Activated naive CD8-positive, alpha-beta T cell treated with anti-CD3 and anti-CD28 coated beads for 36 hours (primary cell): ENCODE measurements at regions not wholly inside any gene's neighbourhood (a gene's known extent, or its start where the extent isn't known, plus 50 kb on each side); places are given as distances from the start of the nearest gene placed in this dataset.

Experiments
- DNase-seq: peaks from one replicate; pipeline ENCODE4 v3.0.0; 2021
- H3K27ac Mint-ChIP-seq: one replicate; pipeline ENCODE4 v1.8.0; 2022; ENCODE audit warnings: mild to moderate bottlenecking, moderate library complexity, mixed read lengths
- H3K27me3 Mint-ChIP-seq: one replicate; pipeline ENCODE4 v1.8.0; 2022; ENCODE audit warnings: mild to moderate bottlenecking, mixed read lengths
- H3K36me3 Mint-ChIP-seq: one replicate; pipeline ENCODE4 v1.8.0; 2021; ENCODE audit warnings: mild to moderate bottlenecking, mixed read lengths
- H3K4me1 Mint-ChIP-seq: one replicate; pipeline ENCODE4 v1.8.0; 2021; ENCODE audit warnings: mixed read lengths
- H3K4me3 Mint-ChIP-seq: one replicate; pipeline ENCODE4 v1.8.0; 2022; ENCODE audit warnings: mild to moderate bottlenecking, moderate library complexity, mixed read lengths
- H3K9me3 Mint-ChIP-seq: one replicate; pipeline ENCODE4 v1.8.0; 2022; ENCODE audit warnings: mixed read lengths

DNA sequence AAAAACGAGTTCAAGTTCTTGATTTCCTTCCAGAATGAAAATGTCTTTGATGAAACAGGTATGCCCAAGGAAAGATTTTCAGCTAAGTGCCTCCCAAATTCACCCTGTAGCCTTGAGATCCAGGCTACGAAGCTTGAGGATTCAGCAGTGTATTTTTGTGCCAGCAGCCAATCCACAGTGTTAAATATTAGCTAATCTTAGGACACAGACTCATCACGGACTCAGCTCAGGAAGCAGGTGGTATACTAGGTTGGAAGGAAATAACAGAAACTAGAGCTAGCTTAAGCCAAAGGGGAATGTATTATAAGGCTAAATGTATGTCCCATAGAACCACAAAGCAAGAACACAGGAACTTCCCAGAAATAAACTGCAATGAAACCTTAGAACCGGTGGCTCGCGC is 151.0 kb upstream of the PRSS1 start:
- Mint-ChIP-seq H3K4me3 (no peak overlapping the region), H3K27me3 (no peaks in the 10 kb centered on the region), H3K36me3 (no peaks in the 10 kb centered on the region)

DNA sequence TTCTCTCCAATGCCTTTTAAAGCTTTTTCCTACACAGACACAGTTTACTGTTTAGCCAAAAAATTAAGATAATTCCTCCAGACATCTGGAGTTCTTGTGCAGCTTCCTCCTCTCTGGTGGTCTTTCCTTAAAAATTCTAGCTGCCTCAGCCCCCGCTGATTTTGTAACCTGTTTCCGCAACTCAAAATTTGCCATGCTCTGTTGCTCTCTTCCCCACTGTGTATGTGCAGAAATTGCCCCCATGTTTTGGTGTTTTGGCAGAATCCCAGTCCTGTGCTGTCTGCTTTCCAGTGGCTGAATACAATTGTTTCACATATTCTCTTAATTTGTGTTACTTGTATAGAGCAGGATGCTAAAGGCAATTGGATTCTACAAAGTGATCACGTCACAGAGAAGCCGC is 151.7 kb upstream of the PRSS1 start:
- H3K4me1 Mint-ChIP-seq = no peaks in the 10 kb centered on the region
- no peak for DNase-seq
- H3K9me3 Mint-ChIP-seq = no peaks in the 10 kb centered on the region
- no peak overlapping the region for H3K4me3 Mint-ChIP-seq
- H3K27ac Mint-ChIP-seq = no peak overlapping the region
- no peaks in the 10 kb centered on the region for H3K36me3 Mint-ChIP-seq
- no peaks in the 10 kb centered on the region for H3K27me3 Mint-ChIP-seq

More for the DNA sequence above, 151.0 kb upstream of the PRSS1 start:
- H3K4me1 Mint-ChIP-seq = no peaks in the 10 kb centered on the region
- no peaks in the 10 kb centered on the region for H3K9me3 Mint-ChIP-seq
- no peak for DNase-seq
- no peak overlapping the region for H3K27ac Mint-ChIP-seq

DNA sequence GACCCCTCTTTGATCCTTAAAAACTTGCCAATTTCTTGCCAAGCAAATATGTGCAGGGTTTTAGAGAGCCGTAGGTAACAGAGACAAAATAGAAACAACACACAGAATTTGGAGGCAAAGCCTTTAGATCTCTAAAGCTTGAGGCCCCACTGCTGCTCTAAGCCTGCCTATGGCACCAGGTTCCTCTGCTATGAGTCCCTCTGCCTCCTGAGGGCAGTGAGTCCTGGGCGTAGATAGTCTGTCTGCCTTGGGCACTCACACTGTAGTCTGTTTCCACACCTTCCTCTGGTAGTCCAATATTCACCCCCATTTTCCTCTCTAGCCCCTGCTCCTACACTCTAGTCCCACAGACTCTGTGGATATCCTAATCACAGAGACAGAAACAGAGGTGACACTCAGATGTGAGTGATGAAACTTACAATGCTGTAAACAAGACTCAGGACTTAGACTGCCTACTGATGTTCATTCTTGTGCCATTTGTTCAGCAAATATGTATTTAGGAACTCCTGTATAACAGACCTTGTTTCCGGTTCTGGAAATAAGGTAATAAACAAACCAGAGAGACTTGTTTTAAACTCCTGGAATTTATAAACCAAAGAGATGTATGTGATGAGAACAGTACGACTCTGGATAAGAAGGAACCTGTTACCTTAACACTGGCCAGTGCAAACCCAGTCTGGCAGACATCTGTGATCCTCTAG is 153.3 kb upstream of the PRSS1 start:
- Mint-ChIP-seq H3K4me3 (no peak overlapping the region), H3K27me3 (no peaks in the 10 kb centered on the region), H3K9me3 (no peaks in the 10 kb centered on the region), H3K27ac (no peak overlapping the region), H3K4me1 (no peaks in the 10 kb centered on the region), H3K36me3 (no peaks in the 10 kb centered on the region)
- no peak for DNase-seq

DNA sequence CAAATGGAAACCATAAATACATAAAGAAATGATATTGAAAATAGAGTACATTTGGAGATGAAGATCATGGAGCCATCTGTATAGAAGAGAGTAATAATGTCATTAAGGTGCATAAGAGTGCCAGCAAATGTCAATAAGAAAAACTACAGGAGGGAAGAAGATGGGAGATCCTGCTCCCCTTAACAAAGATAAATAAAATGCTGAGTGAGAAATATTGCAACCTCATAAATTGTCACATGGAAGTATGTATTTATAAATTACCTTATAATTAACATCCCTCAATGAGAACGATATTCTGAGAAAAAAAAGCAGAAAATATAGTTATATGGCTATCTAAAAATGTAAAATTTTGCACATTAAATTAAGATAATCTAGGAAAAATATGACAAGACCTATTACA is 155.2 kb upstream of the PRSS1 start:
- Mint-ChIP-seq H3K4me3 (no peak overlapping the region), H3K4me1 (no peaks in the 10 kb centered on the region), H3K36me3 (no peaks in the 10 kb centered on the region), H3K27ac (no peak overlapping the region), H3K27me3 (no peaks in the 10 kb centered on the region), H3K9me3 (no peaks in the 10 kb centered on the region)
- no peak for DNase-seq

DNA sequence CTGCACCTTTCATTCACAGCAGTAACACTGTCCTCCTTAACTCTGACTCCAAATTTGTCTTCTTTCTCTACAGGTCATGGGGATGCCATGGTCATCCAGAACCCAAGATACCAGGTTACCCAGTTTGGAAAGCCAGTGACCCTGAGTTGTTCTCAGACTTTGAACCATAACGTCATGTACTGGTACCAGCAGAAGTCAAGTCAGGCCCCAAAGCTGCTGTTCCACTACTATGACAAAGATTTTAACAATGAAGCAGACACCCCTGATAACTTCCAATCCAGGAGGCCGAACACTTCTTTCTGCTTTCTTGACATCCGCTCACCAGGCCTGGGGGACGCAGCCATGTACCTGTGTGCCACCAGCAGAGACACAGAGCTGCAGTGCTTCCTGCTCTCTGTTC is 156.2 kb upstream of the PRSS1 start:
- Mint-ChIP-seq H3K36me3 (no peaks in the 10 kb centered on the region), H3K9me3 (no peaks in the 10 kb centered on the region), H3K27ac (no peak overlapping the region), H3K4me3 (peak overlapping the region; percentile 37), H3K27me3 (no peaks in the 10 kb centered on the region), H3K4me1 (no peaks in the 10 kb centered on the region)
- DNase-seq = no peak

DNA sequence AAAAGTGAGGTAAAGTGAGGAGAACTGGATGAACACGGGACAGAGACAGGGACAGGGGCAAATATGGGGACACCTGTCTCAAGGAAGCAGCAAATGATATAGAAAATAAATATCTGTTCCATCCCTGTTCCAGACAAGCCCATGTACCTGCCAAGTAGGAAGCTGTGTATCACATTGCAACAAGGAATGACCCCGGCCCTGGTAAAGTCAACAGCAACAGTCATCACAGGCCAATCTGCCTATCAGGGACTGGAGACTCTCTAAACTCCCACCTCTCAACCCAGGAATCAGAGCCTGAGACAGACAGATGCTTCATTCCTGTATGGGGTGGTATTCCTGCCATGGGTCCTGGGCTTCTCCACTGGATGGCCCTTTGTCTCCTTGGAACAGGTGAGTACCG is 156.6 kb upstream of the PRSS1 start:
- Mint-ChIP-seq H3K36me3 (no peaks in the 10 kb centered on the region), H3K4me3 (no peak overlapping the region), H3K27me3 (no peaks in the 10 kb centered on the region), H3K4me1 (peaks cover 2% of the 10 kb centered on the region), H3K9me3 (no peaks in the 10 kb centered on the region), H3K27ac (no peak overlapping the region)
- no peak for DNase-seq

DNA sequence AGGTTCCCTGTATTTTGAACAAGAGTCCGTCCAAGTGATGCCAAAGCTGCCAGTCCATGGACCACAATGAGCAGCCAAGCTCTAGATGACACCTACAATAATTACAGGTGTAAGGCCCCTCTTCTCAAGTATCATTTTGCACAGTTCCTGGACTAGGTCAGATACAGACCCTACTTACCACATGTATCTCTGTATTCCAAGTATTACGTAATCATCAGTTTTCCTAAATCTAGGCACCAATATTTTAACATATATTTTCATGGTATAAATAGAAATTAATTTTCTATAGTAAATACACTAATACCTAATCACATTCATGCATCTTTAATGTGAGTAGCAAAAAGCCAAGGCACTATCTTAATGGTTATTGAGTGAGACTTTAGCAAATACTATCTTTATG is 157.0 kb upstream of the PRSS1 start:
- Mint-ChIP-seq H3K4me3 (no peak overlapping the region), H3K36me3 (no peaks in the 10 kb centered on the region), H3K9me3 (no peaks in the 10 kb centered on the region), H3K4me1 (peaks cover 2% of the 10 kb centered on the region), H3K27ac (no peak overlapping the region), H3K27me3 (no peaks in the 10 kb centered on the region)
- DNase-seq = no peak

DNA sequence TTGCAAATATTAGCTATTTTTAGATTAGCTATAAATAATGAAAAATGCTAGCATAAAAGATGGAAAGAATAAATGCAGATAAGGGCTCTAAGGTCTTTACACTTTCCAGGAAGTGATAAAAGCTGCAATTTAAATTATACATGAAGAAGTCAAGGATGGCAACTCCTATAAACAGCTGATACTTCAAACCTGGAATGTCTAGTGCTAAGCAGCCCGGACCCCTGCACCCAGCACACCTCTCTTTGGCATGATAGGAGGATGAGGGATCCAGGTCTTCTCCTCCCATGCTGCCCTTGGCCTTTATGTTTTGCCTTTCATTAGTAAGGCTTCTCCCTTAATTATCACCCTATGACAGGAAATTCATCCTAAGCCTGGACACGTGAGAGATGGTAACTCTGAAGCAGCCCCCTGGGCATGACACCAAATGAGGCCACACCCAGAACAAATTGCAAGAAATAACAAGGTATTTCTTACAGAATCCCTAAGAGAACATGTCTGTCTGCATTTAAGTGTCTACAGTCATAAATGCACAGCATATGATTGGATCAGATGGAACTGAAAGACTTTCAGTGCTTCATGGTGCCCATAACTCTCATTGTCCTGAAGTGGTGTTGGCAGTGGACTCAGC is 158.3 kb upstream of the PRSS1 start:
- no peak for DNase-seq
- H3K4me3 Mint-ChIP-seq = no peak overlapping the region
- H3K27me3 Mint-ChIP-seq = no peaks in the 10 kb centered on the region
- peaks cover 2% of the 10 kb centered on the region for H3K4me1 Mint-ChIP-seq
- H3K27ac Mint-ChIP-seq = no peak overlapping the region
- no peaks in the 10 kb centered on the region for H3K36me3 Mint-ChIP-seq
- no peaks in the 10 kb centered on the region for H3K9me3 Mint-ChIP-seq

DNA sequence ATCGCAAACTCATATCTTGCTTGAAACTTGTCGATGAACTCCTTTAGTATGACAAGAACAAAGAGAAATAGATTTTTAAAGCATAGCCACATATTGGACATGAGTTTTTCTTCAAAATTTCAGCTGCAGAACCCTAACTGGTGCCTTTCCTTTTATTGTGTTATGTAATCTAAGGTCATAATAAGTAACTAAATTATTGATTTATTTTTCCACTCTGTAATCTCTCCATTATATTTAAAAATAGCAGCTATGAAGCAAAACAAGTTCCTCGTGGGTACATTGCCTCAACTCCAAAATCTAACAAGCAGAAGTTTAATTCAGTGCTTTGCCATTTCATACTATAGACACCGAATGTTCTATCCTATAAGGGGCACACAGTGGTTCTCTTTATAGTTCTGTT is 159.2 kb upstream of the PRSS1 start:
- peaks cover 2% of the 10 kb centered on the region for H3K4me1 Mint-ChIP-seq
- no peaks in the 10 kb centered on the region for H3K27me3 Mint-ChIP-seq
- no peak overlapping the region for H3K4me3 Mint-ChIP-seq
- DNase-seq = no peak
- H3K36me3 Mint-ChIP-seq = no peaks in the 10 kb centered on the region
- H3K9me3 Mint-ChIP-seq = no peaks in the 10 kb centered on the region
- H3K27ac Mint-ChIP-seq = no peak overlapping the region

DNA sequence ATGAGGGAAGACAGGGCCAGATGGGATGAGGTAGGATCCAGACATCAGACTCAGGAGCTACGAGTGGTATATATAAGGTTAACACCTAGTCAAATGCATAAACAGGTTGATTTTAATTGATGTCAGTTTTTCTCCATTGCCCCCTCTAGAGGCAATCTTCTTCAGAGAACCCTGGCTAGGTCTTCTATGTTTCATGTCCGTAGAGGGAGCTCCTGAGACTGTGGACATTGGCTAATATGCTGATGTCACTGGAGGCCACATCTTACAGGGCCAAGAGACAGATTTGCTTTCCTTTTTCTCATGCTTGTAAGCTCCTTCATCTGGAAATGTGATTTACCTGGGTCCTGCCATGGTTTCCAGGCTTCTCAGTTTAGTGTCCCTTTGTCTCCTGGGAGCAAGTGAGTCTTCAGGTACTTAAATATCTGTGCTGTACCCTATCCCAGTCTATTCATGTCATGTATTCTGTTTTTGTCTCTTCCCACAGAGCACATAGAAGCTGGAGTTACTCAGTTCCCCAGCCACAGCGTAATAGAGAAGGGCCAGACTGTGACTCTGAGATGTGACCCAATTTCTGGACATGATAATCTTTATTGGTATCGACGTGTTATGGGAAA is 161.6 kb upstream of the PRSS1 start:
- no peaks in the 10 kb centered on the region for H3K27me3 Mint-ChIP-seq
- no peak for DNase-seq
- no peaks in the 10 kb centered on the region for H3K36me3 Mint-ChIP-seq
- no peak overlapping the region for H3K4me3 Mint-ChIP-seq
- H3K9me3 Mint-ChIP-seq = no peaks in the 10 kb centered on the region
- no peak overlapping the region for H3K27ac Mint-ChIP-seq
- peaks cover 12% of the 10 kb centered on the region for H3K4me1 Mint-ChIP-seq

GRCh38 chr7:142586611-142587010 is 162.7 kb upstream of the PRSS1 start:
- no peak for DNase-seq
- Mint-ChIP-seq H3K4me1 (peaks cover 17% of the 10 kb centered on the region), H3K27me3 (no peaks in the 10 kb centered on the region), H3K27ac (no peak overlapping the region), H3K4me3 (no peak overlapping the region), H3K9me3 (no peaks in the 10 kb centered on the region), H3K36me3 (no peaks in the 10 kb centered on the region)

- no peak for DNase-seq
- no peak overlapping the region for H3K4me3 Mint-ChIP-seq
- H3K9me3 Mint-ChIP-seq = no peaks in the 10 kb centered on the region
- H3K27me3 Mint-ChIP-seq = no peaks in the 10 kb centered on the region
- no peak overlapping the region for H3K27ac Mint-ChIP-seq
- peaks cover 29% of the 10 kb centered on the region for H3K4me1 Mint-ChIP-seq
- H3K36me3 Mint-ChIP-seq = no peaks in the 10 kb centered on the region
Measured at GRCh38 chr7:142585425-142585824, 163.8 kb upstream of the PRSS1 start.

GRCh38 chr7:142584765-142585164 is 164.5 kb upstream of the PRSS1 start:
- Mint-ChIP-seq H3K4me3 (no peak overlapping the region), H3K36me3 (no peaks in the 10 kb centered on the region), H3K27ac (no peak overlapping the region), H3K27me3 (no peaks in the 10 kb centered on the region), H3K9me3 (no peaks in the 10 kb centered on the region), H3K4me1 (peaks cover 35% of the 10 kb centered on the region)
- DNase-seq = no peak

GRCh38 chr7:142583446-142583845 is 165.8 kb upstream of the PRSS1 start:
- H3K27ac Mint-ChIP-seq = peak overlapping the region; percentile 68
- H3K27me3 Mint-ChIP-seq = no peaks in the 10 kb centered on the region
- DNase-seq = peak; percentile 51
- peaks cover 39% of the 10 kb centered on the region for H3K4me1 Mint-ChIP-seq
- no peaks in the 10 kb centered on the region for H3K9me3 Mint-ChIP-seq
- no peaks in the 10 kb centered on the region for H3K36me3 Mint-ChIP-seq
- H3K4me3 Mint-ChIP-seq = no peak overlapping the region

DNA sequence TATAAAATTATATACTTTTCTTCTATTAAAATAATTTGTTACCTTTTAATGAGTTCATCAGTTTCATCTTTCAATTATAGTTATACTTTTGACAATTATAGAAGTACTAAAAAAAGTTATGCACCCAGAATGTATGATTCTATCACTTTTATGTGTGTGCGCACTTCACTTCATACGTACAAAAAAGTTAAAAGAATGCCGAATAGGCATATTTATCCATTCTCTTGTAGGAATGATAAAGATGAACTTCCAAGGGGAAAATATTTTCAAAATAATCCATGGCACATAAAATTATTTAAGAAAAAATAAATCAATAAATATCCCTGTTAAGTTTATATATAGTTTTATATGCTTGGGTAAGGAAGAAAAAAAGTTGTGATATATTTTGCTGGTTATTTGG is 166.9 kb upstream of the PRSS1 start:
- DNase-seq = no peak
- Mint-ChIP-seq H3K9me3 (no peaks in the 10 kb centered on the region), H3K36me3 (no peaks in the 10 kb centered on the region), H3K4me3 (no peak overlapping the region), H3K27ac (no peak overlapping the region), H3K27me3 (no peaks in the 10 kb centered on the region), H3K4me1 (peaks cover 37% of the 10 kb centered on the region)

DNA sequence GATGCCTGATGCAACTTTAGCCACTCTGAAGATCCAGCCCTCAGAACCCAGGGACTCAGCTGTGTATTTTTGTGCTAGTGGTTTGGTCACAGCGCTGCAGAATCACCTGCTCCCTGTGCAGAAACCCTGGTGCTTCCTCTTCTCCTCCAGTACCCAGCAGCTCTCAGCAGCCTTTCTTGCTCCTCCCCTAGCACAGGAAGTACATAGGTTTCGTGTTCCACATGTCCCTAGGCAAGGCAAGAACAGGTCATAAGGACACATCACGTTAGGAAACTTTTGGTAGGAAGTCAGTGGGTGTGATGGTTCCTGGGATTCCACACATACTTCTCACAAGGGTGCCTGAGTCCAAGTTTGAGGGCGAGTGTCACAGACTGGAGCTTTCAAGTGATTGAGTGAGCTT is 167.9 kb upstream of the PRSS1 start:
- no peaks in the 10 kb centered on the region for H3K36me3 Mint-ChIP-seq
- DNase-seq = peak; percentile 29
- peak overlapping the region; percentile 56 for H3K4me3 Mint-ChIP-seq

More for the DNA sequence above, 167.9 kb upstream of the PRSS1 start:
- H3K9me3 Mint-ChIP-seq = no peaks in the 10 kb centered on the region
- peak overlapping the region; percentile 87 for H3K27ac Mint-ChIP-seq
- peaks cover 37% of the 10 kb centered on the region for H3K4me1 Mint-ChIP-seq
- no peaks in the 10 kb centered on the region for H3K27me3 Mint-ChIP-seq
